ENCODE measurements at regions not wholly inside any gene's neighbourhood (a gene's known extent, or its start where the extent isn't known, plus 50 kb on each side); places are given as distances from the start of the nearest gene placed in this dataset.
"Not testable (repeated sequence)": the region's sequence is repeated elsewhere in the genome, so short reads cannot be mapped to it uniquely, and the experiment has no call there.

DNA sequence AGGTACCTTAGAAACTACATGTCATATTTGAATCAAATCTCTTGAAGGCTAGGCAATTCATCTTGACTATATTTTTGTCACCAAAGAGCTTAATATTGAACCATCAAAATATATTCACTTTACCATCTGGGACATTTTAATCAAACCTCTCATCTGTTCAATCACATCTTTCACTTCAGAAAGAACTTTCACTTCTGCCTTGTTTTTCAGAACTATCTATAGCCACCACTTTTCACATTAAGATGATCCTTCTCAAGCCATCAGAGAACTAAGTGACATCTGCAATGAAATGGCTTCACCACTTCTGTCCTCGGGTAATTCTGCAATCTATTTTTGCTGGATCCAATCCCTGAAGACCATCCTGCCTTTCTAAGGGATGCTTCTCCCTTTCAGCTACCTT lies 57.8 kb downstream of the OR2B2 start:
- in situ Hi-C loops (cut with HindIII; ENCODE audit: low pct_unique_long_range_greater_than_20kb, low sequenced_read_pairs), result no loop called here
- no peak for DNase-seq (ENCODE audit: low read depth in 1 of 2, low spot score in 1 of 2)
- TF ChIP-seq JUND (IDR thresholded peaks at IDR 0.05; ENCODE audit: low read depth), result no peak

DNA sequence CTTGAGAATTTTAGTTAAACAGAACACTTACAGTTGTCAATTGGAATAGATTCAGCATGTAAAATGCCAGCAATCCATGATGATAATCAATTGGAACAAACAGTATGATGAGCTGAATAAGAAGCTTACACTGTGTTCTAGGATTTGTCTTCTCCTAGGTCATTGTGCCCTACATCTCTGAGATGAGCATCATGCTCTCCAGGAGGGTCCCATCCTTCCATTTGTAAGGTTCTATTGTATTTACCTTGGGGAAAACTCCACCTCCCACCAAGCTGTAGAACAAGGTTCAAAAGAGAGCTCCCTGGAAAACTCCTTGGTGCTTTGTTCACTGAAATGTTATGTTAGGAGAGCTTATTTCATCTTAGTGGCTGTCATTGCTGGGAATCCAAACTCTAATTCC lies 60.8 kb downstream of the OR2B2 start:
- in situ Hi-C loops (cut with HindIII; ENCODE audit: low pct_unique_long_range_greater_than_20kb, low sequenced_read_pairs), result no loop called here

DNA sequence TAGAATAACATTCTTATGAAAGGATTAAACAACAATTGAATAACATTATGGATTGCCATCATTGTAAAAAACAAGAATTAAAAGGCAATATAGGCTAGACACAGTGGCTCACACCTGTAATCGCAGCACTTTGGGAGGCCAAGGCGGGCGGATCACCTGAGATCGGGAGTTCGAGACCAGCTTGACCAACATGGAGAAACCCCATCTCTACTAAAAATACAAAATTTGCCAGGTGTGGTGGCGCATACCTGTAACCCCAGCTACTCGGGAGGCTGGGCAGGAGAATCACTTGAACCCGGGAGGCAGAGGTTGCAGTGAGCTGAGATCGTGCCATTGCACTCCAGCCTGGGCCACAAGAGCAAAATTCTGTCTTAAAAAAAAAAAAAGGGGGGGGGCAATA lies 63.2 kb downstream of the OR2B2 start:
- DNase-seq (ENCODE audit: low read depth in 1 of 2, low spot score in 1 of 2); in situ Hi-C loops (cut with HindIII; ENCODE audit: low pct_unique_long_range_greater_than_20kb, low sequenced_read_pairs): not testable (repeated sequence)

More for the DNA sequence above, 60.8 kb downstream of the OR2B2 start:
- DNase-seq (ENCODE audit: low read depth in 1 of 2, low spot score in 1 of 2), result no peak
- no peak for TF ChIP-seq JUND (IDR thresholded peaks at IDR 0.05; ENCODE audit: low read depth)

DNA sequence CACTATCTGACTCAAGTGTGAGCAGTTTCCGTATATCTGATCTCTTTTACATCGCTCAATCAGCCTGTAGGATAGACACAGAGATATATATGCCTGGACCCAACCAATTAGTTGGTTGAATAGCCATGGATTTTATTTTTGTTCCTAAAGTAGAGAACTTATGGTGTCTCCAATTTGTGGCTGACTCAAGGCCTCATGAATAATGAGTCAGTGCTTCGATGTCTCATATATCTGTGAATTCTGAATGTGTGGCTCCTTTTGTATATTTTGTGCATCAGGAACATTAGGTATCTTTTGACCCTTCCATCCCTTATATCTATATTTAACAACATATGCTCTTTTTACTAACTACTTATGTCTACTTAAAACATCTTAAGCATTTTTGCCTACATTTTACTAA lies 64.5 kb downstream of the OR2B2 start:
- no peak for TF ChIP-seq JUND (IDR thresholded peaks at IDR 0.05; ENCODE audit: low read depth)
- no peak for DNase-seq (ENCODE audit: low read depth in 1 of 2, low spot score in 1 of 2)
- in situ Hi-C loops (cut with HindIII; ENCODE audit: low pct_unique_long_range_greater_than_20kb, low sequenced_read_pairs), result no loop called here

DNA sequence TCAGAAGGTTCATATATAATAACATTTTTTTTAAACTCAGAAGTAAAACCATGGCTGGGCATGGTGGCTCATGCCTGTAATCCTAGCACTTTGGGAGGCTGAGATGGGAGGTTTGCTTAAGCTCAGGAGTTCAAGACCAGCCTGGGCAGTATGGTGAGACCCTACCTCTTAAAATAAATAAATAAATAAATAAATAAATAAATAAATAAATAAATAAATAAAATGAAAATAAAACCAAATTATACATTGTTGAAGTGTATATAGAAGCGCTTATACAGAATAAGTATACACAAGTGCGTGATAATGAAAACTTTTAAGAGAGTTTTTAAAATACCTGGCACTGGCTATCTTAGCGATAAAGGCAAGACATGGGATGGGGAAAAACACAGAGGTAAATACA lies 71.6 kb downstream of the OR2B2 start:
- in situ Hi-C loops (cut with HindIII; ENCODE audit: low pct_unique_long_range_greater_than_20kb, low sequenced_read_pairs), result no loop called here
- no peak for DNase-seq (ENCODE audit: low read depth in 1 of 2, low spot score in 1 of 2)
- TF ChIP-seq JUND (IDR thresholded peaks at IDR 0.05; ENCODE audit: low read depth), result no peak

GRCh38 chr6:27839626-27840475 lies 72.3 kb downstream of the OR2B2 start:
- peak in 1 of 2 experiments; percentile 75 for DNase-seq (ENCODE audit: low read depth in 1 of 2, low spot score in 1 of 2)
- no peak for TF ChIP-seq JUND (IDR thresholded peaks at IDR 0.05; ENCODE audit: low read depth)
- in situ Hi-C loops (cut with HindIII; ENCODE audit: low pct_unique_long_range_greater_than_20kb, low sequenced_read_pairs), result no loop called here

DNA sequence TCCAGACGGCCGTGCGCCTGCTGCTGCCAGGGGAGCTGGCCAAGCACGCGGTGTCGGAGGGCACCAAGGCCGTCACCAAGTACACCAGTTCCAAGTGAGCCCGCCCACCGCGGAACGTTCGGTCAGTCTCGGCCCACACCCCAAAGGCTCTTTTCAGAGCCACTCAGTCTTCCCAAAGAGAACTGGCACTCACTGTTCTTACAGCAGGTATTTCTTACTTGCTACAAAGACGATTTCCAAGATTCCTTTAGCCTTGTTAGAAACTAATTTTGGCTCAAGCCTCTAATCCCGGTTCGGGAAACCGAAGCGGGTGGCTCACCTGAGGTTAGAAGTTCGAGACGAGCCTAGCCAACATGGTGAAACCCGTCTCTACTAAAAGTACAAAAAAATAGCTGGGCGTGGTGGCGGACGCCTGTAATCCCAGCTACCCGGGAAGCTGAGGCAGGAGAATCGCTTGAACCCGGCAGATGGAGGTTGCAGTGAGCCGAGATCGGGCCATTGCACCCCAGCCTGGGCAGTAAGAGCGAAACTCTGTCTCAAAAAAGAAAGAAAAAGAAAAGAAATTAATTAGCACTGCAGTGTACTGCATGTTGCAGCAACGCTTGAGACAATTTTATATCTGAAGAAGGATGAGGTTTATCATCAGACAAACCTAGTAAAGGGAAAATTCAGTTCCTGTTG lies 73.1 kb downstream of the OR2B2 start:
- in situ Hi-C loops (cut with HindIII; ENCODE audit: low pct_unique_long_range_greater_than_20kb, low sequenced_read_pairs), result no loop called here
- peak in 1 of 2 experiments; percentile 53 for DNase-seq (ENCODE audit: low read depth in 1 of 2, low spot score in 1 of 2)

DNA sequence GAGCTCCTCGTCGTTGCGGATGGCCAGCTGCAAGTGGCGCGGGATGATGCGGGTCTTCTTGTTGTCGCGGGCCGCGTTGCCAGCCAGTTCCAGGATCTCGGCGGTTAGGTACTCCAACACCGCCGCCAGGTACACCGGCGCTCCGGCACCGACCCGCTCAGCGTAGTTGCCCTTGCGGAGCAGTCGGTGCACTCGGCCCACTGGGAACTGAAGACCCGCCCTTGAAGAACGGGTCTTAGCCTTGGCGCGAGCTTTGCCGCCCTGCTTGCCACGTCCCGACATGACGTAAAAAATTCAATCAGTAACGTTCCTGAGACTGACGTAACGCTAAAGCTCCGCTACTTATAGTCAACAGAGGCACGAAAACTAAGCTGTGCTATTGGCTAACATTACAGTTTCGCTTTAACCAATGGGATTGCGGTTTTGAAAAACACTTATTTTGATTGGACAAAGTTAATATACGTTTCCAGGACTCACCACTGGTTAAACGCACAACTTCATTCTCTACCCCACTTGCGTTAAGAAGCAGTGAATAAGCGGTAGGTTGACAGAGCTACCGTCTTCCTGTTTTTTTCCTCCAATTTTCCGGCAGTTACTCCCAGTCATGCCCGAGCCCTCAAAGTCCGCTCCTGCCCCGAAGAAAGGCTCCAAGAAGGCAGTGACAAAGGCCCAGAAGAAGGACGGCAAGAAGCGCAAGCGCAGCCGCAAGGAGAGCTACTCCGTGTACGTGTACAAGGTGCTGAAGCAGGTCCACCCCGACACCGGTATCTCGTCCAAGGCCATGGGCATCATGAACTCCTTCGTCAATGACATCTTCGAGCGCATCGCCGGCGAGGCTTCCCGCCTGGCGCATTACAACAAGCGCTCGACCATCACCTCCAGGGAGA lies 73.9 kb downstream of the OR2B2 start:
- in situ Hi-C loops (cut with HindIII; ENCODE audit: low pct_unique_long_range_greater_than_20kb, low sequenced_read_pairs), result no loop called here
- no peak for TF ChIP-seq JUND (IDR thresholded peaks at IDR 0.05; ENCODE audit: low read depth)
- DNase-seq (ENCODE audit: low read depth in 1 of 2, low spot score in 1 of 2), result peak; percentile 94 to 99

More for the DNA sequence above, 73.1 kb downstream of the OR2B2 start:
- no peak for TF ChIP-seq JUND (IDR thresholded peaks at IDR 0.05; ENCODE audit: low read depth)

- TF ChIP-seq JUND (IDR thresholded peaks at IDR 0.05; ENCODE audit: low read depth), result no peak
- in situ Hi-C loops (cut with HindIII; ENCODE audit: low pct_unique_long_range_greater_than_20kb, low sequenced_read_pairs), result no loop called here
- no peak for DNase-seq (ENCODE audit: low read depth in 1 of 2, low spot score in 1 of 2)
Measured at GRCh38 chr6:27837625-27838057, 74.6 kb downstream of the OR2B2 start.

- DNase-seq (ENCODE audit: low read depth in 1 of 2, low spot score in 1 of 2), result peak in 1 of 2 experiments; percentile 65
- in situ Hi-C loops (cut with HindIII; ENCODE audit: low pct_unique_long_range_greater_than_20kb, low sequenced_read_pairs), result no loop called here
- TF ChIP-seq JUND (IDR thresholded peaks at IDR 0.05; ENCODE audit: low read depth), result no peak
Measured at GRCh38 chr6:27836783-27837624, 75.2 kb downstream of the OR2B2 start.

DNA sequence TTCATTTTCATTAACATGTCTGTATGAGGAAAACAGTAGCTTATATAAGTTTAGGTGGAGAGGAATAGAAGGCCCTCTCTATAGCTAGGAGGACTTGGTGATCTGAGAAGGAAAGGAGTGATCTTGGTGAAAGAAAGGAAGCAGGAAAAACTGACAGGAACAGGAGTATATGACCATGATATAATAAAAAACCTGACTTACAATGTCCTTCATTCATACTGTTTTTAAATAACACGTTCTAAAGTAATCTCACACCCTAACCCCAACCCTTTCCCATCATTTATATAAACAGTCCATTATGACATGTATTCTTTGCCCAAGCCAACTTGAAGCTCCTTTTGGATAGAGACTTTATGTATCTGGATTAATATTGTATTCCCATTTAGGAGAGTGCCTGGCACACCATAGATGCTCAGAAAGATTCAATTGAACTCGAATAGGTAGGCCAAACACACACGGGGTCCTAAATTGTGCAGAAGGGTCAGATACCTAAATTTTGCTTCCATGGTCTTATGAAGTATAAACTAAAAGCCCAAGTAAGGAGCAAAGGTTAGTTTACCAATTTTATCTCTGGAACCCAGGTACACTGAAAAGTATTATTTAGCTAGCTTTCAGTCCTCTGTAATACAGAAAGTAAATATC lies 75.9 kb downstream of the OR2B2 start:
- TF ChIP-seq JUND (IDR thresholded peaks at IDR 0.05; ENCODE audit: low read depth), result no peak
- DNase-seq (ENCODE audit: low read depth in 1 of 2, low spot score in 1 of 2), result no peak
- in situ Hi-C loops (cut with HindIII; ENCODE audit: low pct_unique_long_range_greater_than_20kb, low sequenced_read_pairs), result no loop called here
